ENCODE measurements at regions not wholly inside any gene's neighbourhood (a gene's known extent, or its start where the extent isn't known, plus 50 kb on each side); places are given as distances from the start of the nearest gene placed in this dataset.

- TF ChIP-seq CEBPB (IDR thresholded peaks at IDR 0.05) = no peak
- no peak for TF ChIP-seq TCF12 (IDR thresholded peaks at IDR 0.05; ENCODE audit: low read depth)
Measured at GRCh38 chr1:207202480-207202879, 98.4 kb downstream of the C4BPA start.

- TF ChIP-seq EP300 (IDR thresholded peaks at IDR 0.05; ENCODE audit: borderline replicate concordance) (no peak), MAX (IDR thresholded peaks at IDR 0.05) (no peak), TCF12 (IDR thresholded peaks at IDR 0.05; ENCODE audit: low read depth) (no peak), NFIC (IDR thresholded peaks at IDR 0.05) (no peak), RAD21 (IDR thresholded peaks at IDR 0.05; ENCODE audit: low read depth) (no peak), CREB1 (IDR thresholded peaks at IDR 0.05; ENCODE audit: low read depth) (no peak), EGR1 (IDR thresholded peaks at IDR 0.05) (no peak), YY1 (IDR thresholded peaks at IDR 0.05; ENCODE audit: low read depth) (no peak), TAF1 (IDR thresholded peaks at IDR 0.05; ENCODE audit: low read depth) (no peak), TEAD4 (IDR thresholded peaks at IDR 0.05) (no peak), USF1 (IDR thresholded peaks at IDR 0.05) (no peak), REST (IDR thresholded peaks at IDR 0.05; ENCODE audit: low read depth) (no peak), FOXM1 (IDR thresholded peaks at IDR 0.05; ENCODE audit: borderline replicate concordance, low read depth) (no peak), ZBTB7A (IDR thresholded peaks at IDR 0.05; ENCODE audit: low read depth) (no peak), CEBPB (IDR thresholded peaks at IDR 0.05) (no peak)
Measured at GRCh38 chr1:207203541-207203940, 99.5 kb downstream of the C4BPA start.

GRCh38 chr1:207205614-207206061 is 101.6 kb downstream of the C4BPA start:
- TF ChIP-seq CEBPB (IDR thresholded peaks at IDR 0.05) = no peak
- TF ChIP-seq FOXM1 (IDR thresholded peaks at IDR 0.05; ENCODE audit: borderline replicate concordance, low read depth) = no peak
- no peak for TF ChIP-seq YY1 (IDR thresholded peaks at IDR 0.05; ENCODE audit: low read depth)
- no peak for TF ChIP-seq ZBTB7A (IDR thresholded peaks at IDR 0.05; ENCODE audit: low read depth)
- TF ChIP-seq NFIC (IDR thresholded peaks at IDR 0.05) = no peak
- TF ChIP-seq MAX (IDR thresholded peaks at IDR 0.05) = no peak
- TF ChIP-seq REST (IDR thresholded peaks at IDR 0.05; ENCODE audit: low read depth) = no peak
- no peak for TF ChIP-seq EP300 (IDR thresholded peaks at IDR 0.05; ENCODE audit: borderline replicate concordance)

GRCh38 chr1:207214453-207214852 is 107.0 kb upstream of the CD55 start:
- TF ChIP-seq ZBTB7A (IDR thresholded peaks at IDR 0.05; ENCODE audit: low read depth) (no peak), FOXM1 (IDR thresholded peaks at IDR 0.05; ENCODE audit: borderline replicate concordance, low read depth) (no peak), MAX (IDR thresholded peaks at IDR 0.05) (no peak), EGR1 (IDR thresholded peaks at IDR 0.05) (no peak), NFIC (IDR thresholded peaks at IDR 0.05) (no peak), YY1 (IDR thresholded peaks at IDR 0.05; ENCODE audit: low read depth) (no peak), TCF12 (IDR thresholded peaks at IDR 0.05; ENCODE audit: low read depth) (no peak), RAD21 (IDR thresholded peaks at IDR 0.05; ENCODE audit: low read depth) (no peak), TAF1 (IDR thresholded peaks at IDR 0.05; ENCODE audit: low read depth) (no peak), USF1 (IDR thresholded peaks at IDR 0.05) (no peak), REST (IDR thresholded peaks at IDR 0.05; ENCODE audit: low read depth) (no peak), CREB1 (IDR thresholded peaks at IDR 0.05; ENCODE audit: low read depth) (no peak), EP300 (IDR thresholded peaks at IDR 0.05; ENCODE audit: borderline replicate concordance) (no peak), TEAD4 (IDR thresholded peaks at IDR 0.05) (no peak), CEBPB (IDR thresholded peaks at IDR 0.05) (no peak)
